Stomach (tissue), 8 donors: ENCODE measurements at regions not wholly inside any gene's neighbourhood (a gene's known extent, or its start where the extent isn't known, plus 50 kb on each side); places are given as distances from the start of the nearest gene placed in this dataset.

Experiments used
- DNase-seq, 2 donors: peaks; one replicate each; pipeline versions ENCODE4 v3.0.0 to v3.0.0-alpha.2; 2013 to 2019
- H3K27ac ChIP-seq, 5 donors: fragments of 200-600 bp in 4 of 5; sonication (generic) in 4 of 5; one replicate each; pipeline ENCODE4 v1.5.1; 2013 to 2019; ENCODE audit warnings: mild to moderate bottlenecking in 1 of 5, moderate library complexity in 1 of 5
- H3K27me3 ChIP-seq, 3 donors: fragments of 200-600 bp; sonication (generic); one replicate each; pipeline ENCODE4 v1.5.1; 2017 to 2019; ENCODE audit warnings: mixed run types in 1 of 3
- H3K36me3 ChIP-seq, 4 donors: fragments of 200-600 bp; sonication (generic); 1 replicate in 3 of 4; 2 replicates in 1 of 4; pipeline ENCODE4 v1.5.1; 2016 to 2019
- H3K4me1 ChIP-seq, 4 donors: fragments of 200-600 bp; sonication (generic); one replicate each; pipeline ENCODE4 v1.5.1; 2016 to 2019
- H3K4me3 ChIP-seq, 4 donors: fragments of 200-600 bp; sonication (generic) in 3 of 4; one replicate each; pipeline ENCODE4 v1.5.1; 2016 to 2019; ENCODE audit warnings: mild to moderate bottlenecking in 1 of 4
- H3K9me3 ChIP-seq, 4 donors: fragments of 200-600 bp; sonication (generic); one replicate each; pipeline ENCODE4 v1.5.1; 2016 to 2019
- CTCF ChIP-seq, 7 experiments: fragments of 450-650 bp in 4 of 7; fragments of 200-600 bp in 3 of 7; sonication (generic) in 3 of 7; IDR thresholded peaks; one replicate each; pipeline ENCODE4 v1.5.1; 2016 to 2019; ENCODE audit warnings: antibody characterized with exemption in 7 of 7, control low read depth in 2 of 7, mild to moderate bottlenecking in 1 of 7
- EP300 ChIP-seq: sonication (generic); formaldehyde crosslinking; IDR thresholded peaks from one replicate; pipeline ENCODE4 v1.6.1; 2017; ENCODE audit warnings: antibody characterized with exemption
- POLR2A ChIP-seq, 4 donors: fragments of 450-650 bp; IDR thresholded peaks; one replicate each; pipeline ENCODE4 v1.6.1; 2016; ENCODE audit warnings: antibody characterized with exemption in 4 of 4, control low read depth in 2 of 4, mild to moderate bottlenecking in 1 of 4, moderate library complexity in 1 of 4
- POLR2AphosphoS5 ChIP-seq, 3 donors: sonication (generic); formaldehyde crosslinking; IDR thresholded peaks; one replicate each; pipeline ENCODE4 v1.6.1; 2016; ENCODE audit warnings: antibody characterized with exemption in 3 of 3
- WGBS, 5 donors: extraction: QIAGEN DNeasy Blood & Tissue Kit in 3 of 5; methylation state at CpG; one replicate each; pipeline versions ENCODE4 v1.1.5 to v1.1.7; 2013 to 2018; 5-methylcytosine and 5-hydroxymethylcytosine counted together
- intact Hi-C: fragments of 100-400 bp; cut with DNase I; formaldehyde crosslinking; loops from one replicate; pipeline ENCODE4 v1.15.1; 2023; ENCODE audit warnings: low total_unique reads
- donor health status: healthy with polysubstance abuse.
- donor health status: Bipolar disorder and iron deficiency.
- donor health status: healthy.

GRCh38 chr4:22099896-22100295, 151.3 kb upstream of the KCNIP4 start:
- TF ChIP-seq POLR2AphosphoS5 (IDR thresholded peaks at IDR 0.05) (no peak), CTCF (IDR thresholded peaks at IDR 0.05) (no peak), POLR2A (IDR thresholded peaks at IDR 0.05) (no peak), EP300 (no peak)
- WGBS, 5 donors, result 67 to 88% (median 81%) methylated on average over 2 of the region's 2 CpGs
- H3K4me3 ChIP-seq, result no peak overlapping the region
- no peaks in the 10 kb centered on the region for H3K4me1 ChIP-seq
- intact Hi-C loops, result no loop called here
- H3K9me3 ChIP-seq, result no peaks in the 10 kb centered on the region
- no peaks in the 10 kb centered on the region for H3K27me3 ChIP-seq
- no peak overlapping the region for H3K27ac ChIP-seq
- DNase-seq, result peak in 1 of 2 donors; percentile 5
- no peaks in the 10 kb centered on the region for H3K36me3 ChIP-seq

- H3K9me3 ChIP-seq, result no peaks in the 10 kb centered on the region
- H3K27me3 ChIP-seq, result no peaks in the 10 kb centered on the region
- WGBS, 5 donors, result 68 to 73% (median 72%) methylated on average over 2 of the region's 2 CpGs
- no peak for DNase-seq
- TF ChIP-seq CTCF (IDR thresholded peaks at IDR 0.05) (no peak), EP300 (no peak), POLR2A (IDR thresholded peaks at IDR 0.05) (no peak), POLR2AphosphoS5 (IDR thresholded peaks at IDR 0.05) (no peak)
- H3K4me1 ChIP-seq, result no peaks in the 10 kb centered on the region
- intact Hi-C loops, result no loop called here
- no peak overlapping the region for H3K4me3 ChIP-seq
- no peak overlapping the region for H3K27ac ChIP-seq
- no peaks in the 10 kb centered on the region for H3K36me3 ChIP-seq
Observed at GRCh38 chr4:22097596-22097995, 149.0 kb upstream of the KCNIP4 start.

GRCh38 chr4:22094217-22094616, 145.6 kb upstream of the KCNIP4 start:
- no peaks in the 10 kb centered on the region for H3K4me1 ChIP-seq
- TF ChIP-seq POLR2AphosphoS5 (IDR thresholded peaks at IDR 0.05) (no peak), POLR2A (IDR thresholded peaks at IDR 0.05) (no peak), CTCF (IDR thresholded peaks at IDR 0.05) (no peak), EP300 (no peak)
- no peaks in the 10 kb centered on the region for H3K27me3 ChIP-seq
- no peak for DNase-seq
- no peaks in the 10 kb centered on the region for H3K9me3 ChIP-seq
- intact Hi-C loops, result no loop called here
- H3K36me3 ChIP-seq, result no peaks in the 10 kb centered on the region
- H3K4me3 ChIP-seq, result no peak overlapping the region
- H3K27ac ChIP-seq, result no peak overlapping the region

- TF ChIP-seq POLR2A (IDR thresholded peaks at IDR 0.05) (no peak), CTCF (IDR thresholded peaks at IDR 0.05) (no peak), EP300 (no peak), POLR2AphosphoS5 (IDR thresholded peaks at IDR 0.05) (no peak)
- H3K9me3 ChIP-seq, result no peaks in the 10 kb centered on the region
Observed at GRCh38 chr4:22093126-22093525, 144.6 kb upstream of the KCNIP4 start.

More at GRCh38 chr4:22093126-22093525, 144.6 kb upstream of the KCNIP4 start:
- intact Hi-C loops, result no loop called here
- Histone ChIP-seq H3K27me3 (no peaks in the 10 kb centered on the region), H3K4me3 (no peak overlapping the region), H3K36me3 (no peaks in the 10 kb centered on the region), H3K27ac (no peak overlapping the region), H3K4me1 (no peaks in the 10 kb centered on the region)
- WGBS, 5 donors, result 63 to 78% (median 73%) methylated on average over 3 of the region's 3 CpGs
- DNase-seq, result no peak
